PFSK-1 (cell line): ENCODE measurements at regions not wholly inside any gene's neighbourhood (a gene's known extent, or its start where the extent isn't known, plus 50 kb on each side); places are given as distances from the start of the nearest gene placed in this dataset.

Source experiments
- POLR2AphosphoS5 ChIP-seq: IDR thresholded peaks from 2 replicates; pipeline ENCODE4 v1.6.1; 2012; ENCODE audit warnings: low read depth, mild to moderate bottlenecking, control low read depth, low read length, moderate library complexity
- REST ChIP-seq, 2 experiments: IDR thresholded peaks; 2 replicates each; pipeline versions ENCODE4 v1.6.1 to v1.8.0; 2011 to 2012; ENCODE audit warnings: low read depth in 2 of 2, low read length in 2 of 2, control low read depth in 1 of 2, inconsistent platforms in 1 of 2, mild to moderate bottlenecking in 1 of 2, moderate library complexity in 1 of 2; ENCODE audit not compliant: insufficient read depth in 1 of 2

GRCh38 chr4:41432219-41432618 is 105.7 kb upstream of the LIMCH1 start:
- no peak for TF ChIP-seq POLR2AphosphoS5
- TF ChIP-seq REST (IDR thresholded peaks at IDR 0.05; ENCODE audit: insufficient read depth in 1 of 2, low read depth in 2 of 2, low read length in 2 of 2) = no peak
